ENCODE measurements at regions not wholly inside any gene's neighbourhood (a gene's known extent, or its start where the extent isn't known, plus 50 kb on each side); places are given as distances from the start of the nearest gene placed in this dataset.
A peak's percentile ranks its signal among the peaks of the same experiment; 100 is the strongest.

DNA sequence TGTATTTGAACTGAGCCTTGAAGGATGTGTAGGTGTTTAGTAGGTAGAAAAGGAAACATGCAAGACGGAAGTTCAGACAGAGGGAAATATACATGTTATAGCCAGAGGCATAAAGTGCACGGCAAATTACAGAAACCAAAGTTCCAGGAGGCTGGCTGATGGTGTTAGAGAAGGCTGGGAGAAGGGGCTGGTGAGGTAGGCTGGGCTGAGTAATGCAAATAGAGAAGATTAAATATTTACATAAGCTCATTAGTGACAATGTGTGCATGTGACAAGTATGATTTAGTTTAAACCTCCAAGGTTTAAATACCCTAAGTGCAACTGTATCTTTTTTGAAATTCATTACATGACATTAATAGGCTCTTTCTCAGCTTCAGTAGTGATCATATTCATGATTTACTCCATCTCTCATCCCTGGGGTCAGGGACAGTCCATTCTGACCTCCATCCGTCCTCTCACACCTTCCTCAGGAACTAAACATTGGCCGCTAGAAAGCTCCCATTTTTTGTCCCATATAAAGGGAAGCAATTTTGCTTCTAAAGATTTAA lies 399.8 kb upstream of the SALL1 start:
- no peaks in the 10 kb centered on the region for H4K20me1 ChIP-seq (replicated peaks; ENCODE audit: control insufficient read depth, extremely low read depth, insufficient read depth, low read length)
- TF ChIP-seq POLR2A (IDR thresholded peaks at IDR 0.05; ENCODE audit: low read depth, low read length) (no peak), JUN (IDR thresholded peaks at IDR 0.05; ENCODE audit: borderline replicate concordance, insufficient read depth, insufficient read length, low read depth) (no peak)
- TF ChIP-seq, protein P1, sequence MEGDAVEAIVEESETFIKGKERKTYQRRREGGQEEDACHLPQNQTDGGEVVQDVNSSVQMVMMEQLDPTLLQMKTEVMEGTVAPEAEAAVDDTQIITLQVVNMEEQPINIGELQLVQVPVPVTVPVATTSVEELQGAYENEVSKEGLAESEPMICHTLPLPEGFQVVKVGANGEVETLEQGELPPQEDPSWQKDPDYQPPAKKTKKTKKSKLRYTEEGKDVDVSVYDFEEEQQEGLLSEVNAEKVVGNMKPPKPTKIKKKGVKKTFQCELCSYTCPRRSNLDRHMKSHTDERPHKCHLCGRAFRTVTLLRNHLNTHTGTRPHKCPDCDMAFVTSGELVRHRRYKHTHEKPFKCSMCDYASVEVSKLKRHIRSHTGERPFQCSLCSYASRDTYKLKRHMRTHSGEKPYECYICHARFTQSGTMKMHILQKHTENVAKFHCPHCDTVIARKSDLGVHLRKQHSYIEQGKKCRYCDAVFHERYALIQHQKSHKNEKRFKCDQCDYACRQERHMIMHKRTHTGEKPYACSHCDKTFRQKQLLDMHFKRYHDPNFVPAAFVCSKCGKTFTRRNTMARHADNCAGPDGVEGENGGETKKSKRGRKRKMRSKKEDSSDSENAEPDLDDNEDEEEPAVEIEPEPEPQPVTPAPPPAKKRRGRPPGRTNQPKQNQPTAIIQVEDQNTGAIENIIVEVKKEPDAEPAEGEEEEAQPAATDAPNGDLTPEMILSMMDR (IDR thresholded peaks at IDR 0.05; ENCODE audit: extremely low read depth in 1 of 2, insufficient read depth in 1 of 2, low read depth in 1 of 2, low read length in 2 of 2) = no peak
- BruUV-seq (replicated peaks) = no TSS peak
- H3K9me1 ChIP-seq (replicated peaks; ENCODE audit: control insufficient read depth, extremely low read depth, insufficient read depth, low read length) = no peaks in the 10 kb centered on the region
- no peak overlapping the region for H3K4me3 ChIP-seq (replicated peaks in 1 of 3; ENCODE audit: insufficient read depth in 1 of 3, low read depth in 1 of 3, low read length in 3 of 3)
- H3K27me3 ChIP-seq (ENCODE audit: control insufficient read depth in 2 of 2, insufficient read depth in 2 of 2, low read length in 2 of 2) = no peaks in the 10 kb centered on the region
- no peak overlapping the region for H3K9ac ChIP-seq (replicated peaks; ENCODE audit: extremely low read depth, insufficient read depth, low read length)
- dilution Hi-C loops (cut with MboI; ENCODE audit: extremely low pct_ligation_motif_present, low sequenced_read_pairs) (no loop called here), intact Hi-C loops (cut with micrococcal nuclease) (no loop called here)
- no peaks in the 10 kb centered on the region for H3K36me3 ChIP-seq (ENCODE audit: control insufficient read depth in 2 of 2, extremely low read depth in 1 of 2, insufficient read depth in 2 of 2, low read length in 2 of 2)
- no peak for FAIRE-seq
- H2AFZ ChIP-seq (ENCODE audit: low read depth, low read length) = no peak overlapping the region
- H3K9me3 ChIP-seq (replicated peaks; ENCODE audit: control insufficient read depth, insufficient read depth, low read length) = no peaks in the 10 kb centered on the region
- CTCF ChIA-PET = no interaction called here
- H3K27ac ChIP-seq (ENCODE audit: insufficient read depth, low read depth, low read length) = no peak overlapping the region
- H3K4me1 ChIP-seq (ENCODE audit: control insufficient read depth, extremely low read depth, insufficient read depth, low read length) = no peaks in the 10 kb centered on the region
- no peak for DNase-seq (ENCODE audit: low read depth, low spot score)
- H3K79me2 ChIP-seq (ENCODE audit: control insufficient read depth, insufficient read depth, low read length) = no peaks in the 10 kb centered on the region
- no peak overlapping the region for H3K4me2 ChIP-seq (ENCODE audit: insufficient read depth, low read length)
- POLR2A ChIA-PET = no interaction called here

DNA sequence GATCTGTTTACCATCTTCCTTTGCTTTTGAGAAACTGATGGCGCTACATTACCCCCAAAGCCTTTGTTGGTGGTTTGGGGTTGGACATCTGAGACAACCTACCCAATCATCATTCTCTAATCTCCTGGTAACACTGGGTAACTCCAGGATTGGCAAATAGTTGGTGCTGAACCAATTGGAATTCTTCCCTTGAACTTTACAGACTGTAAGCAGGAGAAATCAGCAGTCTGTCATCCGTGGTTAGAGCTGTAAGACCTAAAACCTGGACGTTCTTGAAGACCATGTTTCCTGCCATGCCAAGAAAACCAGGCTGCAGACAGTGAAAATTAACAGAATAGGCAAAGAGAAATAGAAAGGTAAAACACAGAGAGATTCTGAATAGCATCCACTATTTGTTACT lies 398.8 kb upstream of the SALL1 start:
- BruUV-seq (replicated peaks) = no TSS peak
- H3K9me3 ChIP-seq (replicated peaks; ENCODE audit: control insufficient read depth, insufficient read depth, low read length) = no peaks in the 10 kb centered on the region
- no peak overlapping the region for H3K4me2 ChIP-seq (ENCODE audit: insufficient read depth, low read length)
- H3K9ac ChIP-seq (replicated peaks; ENCODE audit: extremely low read depth, insufficient read depth, low read length) = no peak overlapping the region
- dilution Hi-C loops (cut with MboI; ENCODE audit: extremely low pct_ligation_motif_present, low sequenced_read_pairs) (no loop called here), intact Hi-C loops (cut with micrococcal nuclease) (no loop called here)
- no peaks in the 10 kb centered on the region for H3K27me3 ChIP-seq (ENCODE audit: control insufficient read depth in 2 of 2, insufficient read depth in 2 of 2, low read length in 2 of 2)
- no peaks in the 10 kb centered on the region for H3K36me3 ChIP-seq (ENCODE audit: control insufficient read depth in 2 of 2, extremely low read depth in 1 of 2, insufficient read depth in 2 of 2, low read length in 2 of 2)
- POLR2A ChIA-PET = no interaction called here
- CTCF ChIA-PET = no interaction called here
- peak overlapping the region; percentile 21 for H2AFZ ChIP-seq (ENCODE audit: low read depth, low read length)
- H3K4me3 ChIP-seq (replicated peaks in 1 of 3; ENCODE audit: insufficient read depth in 1 of 3, low read depth in 1 of 3, low read length in 3 of 3) = no peak overlapping the region
- H3K4me1 ChIP-seq (ENCODE audit: control insufficient read depth, extremely low read depth, insufficient read depth, low read length) = no peaks in the 10 kb centered on the region
- FAIRE-seq = peak; percentile 57
- H3K9me1 ChIP-seq (replicated peaks; ENCODE audit: control insufficient read depth, extremely low read depth, insufficient read depth, low read length) = no peaks in the 10 kb centered on the region
- TF ChIP-seq POLR2A (IDR thresholded peaks at IDR 0.05; ENCODE audit: low read depth, low read length) = no peak
- TF ChIP-seq MYC (IDR thresholded peaks at IDR 0.05; ENCODE audit: low read depth, low read length) = no peak
- no peak for DNase-seq (ENCODE audit: low read depth, low spot score)
- H4K20me1 ChIP-seq (replicated peaks; ENCODE audit: control insufficient read depth, extremely low read depth, insufficient read depth, low read length) = no peaks in the 10 kb centered on the region
- no peak overlapping the region for H3K27ac ChIP-seq (ENCODE audit: insufficient read depth, low read depth, low read length)
- no peaks in the 10 kb centered on the region for H3K79me2 ChIP-seq (ENCODE audit: control insufficient read depth, insufficient read depth, low read length)

Measured in endothelial cell of umbilical vein (primary cell).